ENCODE measurements at regions not wholly inside any gene's neighbourhood (a gene's known extent, or its start where the extent isn't known, plus 50 kb on each side); places are given as distances from the start of the nearest gene placed in this dataset.

DNA sequence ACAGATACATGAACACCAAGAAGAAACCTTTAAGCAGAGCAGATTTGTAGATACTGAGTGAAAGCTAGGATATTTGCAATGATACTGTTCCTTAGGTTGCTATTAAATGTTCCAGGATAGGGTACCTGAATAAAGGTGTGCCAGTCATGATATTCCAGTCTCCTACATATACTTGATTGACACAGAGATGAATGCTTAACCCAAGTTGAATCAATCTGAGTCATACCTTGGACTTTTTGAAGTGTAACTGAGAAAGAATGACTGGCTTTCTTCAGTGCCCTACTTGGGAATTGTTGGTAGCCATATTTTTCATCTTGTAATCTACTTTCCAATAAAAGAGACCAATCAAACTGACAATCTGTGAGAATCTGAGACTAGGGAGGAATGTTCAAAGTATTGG, 805.7 kb upstream of the GHITM start:
- Histone ChIP-seq H3K27me3 (ENCODE audit: insufficient read depth, low read depth) (no peaks in the 10 kb centered on the region), H3K79me2 (ENCODE audit: insufficient read depth, low read depth) (no peaks in the 10 kb centered on the region), H3K4me1 (ENCODE audit: low read depth, poor library complexity, severe bottlenecking) (no peaks in the 10 kb centered on the region), H3K9ac (no peak overlapping the region), H3K36me3 (ENCODE audit: insufficient read depth) (no peaks in the 10 kb centered on the region), H3K4me2 (no peak overlapping the region), H2AFZ (ENCODE audit: low read depth) (no peak overlapping the region), H3K27ac (no peak overlapping the region), H3K4me3 (IDR thresholded peaks at IDR 0.05; ENCODE audit: insufficient read depth, low read depth, low read length) (no peak overlapping the region), H4K20me1 (ENCODE audit: insufficient read depth) (no peaks in the 10 kb centered on the region)
- TF ChIP-seq, protein P1, sequence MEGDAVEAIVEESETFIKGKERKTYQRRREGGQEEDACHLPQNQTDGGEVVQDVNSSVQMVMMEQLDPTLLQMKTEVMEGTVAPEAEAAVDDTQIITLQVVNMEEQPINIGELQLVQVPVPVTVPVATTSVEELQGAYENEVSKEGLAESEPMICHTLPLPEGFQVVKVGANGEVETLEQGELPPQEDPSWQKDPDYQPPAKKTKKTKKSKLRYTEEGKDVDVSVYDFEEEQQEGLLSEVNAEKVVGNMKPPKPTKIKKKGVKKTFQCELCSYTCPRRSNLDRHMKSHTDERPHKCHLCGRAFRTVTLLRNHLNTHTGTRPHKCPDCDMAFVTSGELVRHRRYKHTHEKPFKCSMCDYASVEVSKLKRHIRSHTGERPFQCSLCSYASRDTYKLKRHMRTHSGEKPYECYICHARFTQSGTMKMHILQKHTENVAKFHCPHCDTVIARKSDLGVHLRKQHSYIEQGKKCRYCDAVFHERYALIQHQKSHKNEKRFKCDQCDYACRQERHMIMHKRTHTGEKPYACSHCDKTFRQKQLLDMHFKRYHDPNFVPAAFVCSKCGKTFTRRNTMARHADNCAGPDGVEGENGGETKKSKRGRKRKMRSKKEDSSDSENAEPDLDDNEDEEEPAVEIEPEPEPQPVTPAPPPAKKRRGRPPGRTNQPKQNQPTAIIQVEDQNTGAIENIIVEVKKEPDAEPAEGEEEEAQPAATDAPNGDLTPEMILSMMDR (conservative IDR thresholded peaks at IDR 0.05; ENCODE audit: low read depth, low read length), result no peak

DNA sequence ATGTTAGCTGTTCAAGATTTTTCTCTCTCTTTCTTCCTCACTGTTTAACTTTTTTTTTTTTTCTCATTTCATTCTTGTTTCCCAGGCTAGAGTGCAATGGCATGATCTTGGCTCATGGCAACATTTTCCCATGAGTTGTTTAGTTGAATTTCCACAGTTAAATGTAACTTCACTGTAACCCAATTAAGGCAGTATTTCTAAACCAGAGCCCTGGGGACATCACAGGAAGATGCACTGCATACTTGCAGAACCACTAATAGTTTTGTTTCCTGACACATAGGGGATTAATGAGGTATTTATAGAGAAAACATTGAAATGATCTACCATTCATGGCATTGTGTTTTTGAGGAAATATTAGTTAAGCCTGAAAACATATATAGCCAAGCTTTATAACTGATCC, 795.6 kb upstream of the GHITM start:
- Histone ChIP-seq H3K4me3 (IDR thresholded peaks at IDR 0.05; ENCODE audit: insufficient read depth, low read depth, low read length) (no peak overlapping the region), H3K79me2 (ENCODE audit: insufficient read depth, low read depth) (no peaks in the 10 kb centered on the region), H3K4me1 (ENCODE audit: low read depth, poor library complexity, severe bottlenecking) (no peaks in the 10 kb centered on the region), H3K27me3 (ENCODE audit: insufficient read depth, low read depth) (no peaks in the 10 kb centered on the region), H3K9ac (no peak overlapping the region), H4K20me1 (ENCODE audit: insufficient read depth) (no peaks in the 10 kb centered on the region), H3K4me2 (no peak overlapping the region), H3K36me3 (ENCODE audit: insufficient read depth) (no peaks in the 10 kb centered on the region), H2AFZ (ENCODE audit: low read depth) (no peak overlapping the region), H3K27ac (no peak overlapping the region)
- TF ChIP-seq, protein P1 (conservative IDR thresholded peaks at IDR 0.05; ENCODE audit: low read depth, low read length), result no peak

DNA sequence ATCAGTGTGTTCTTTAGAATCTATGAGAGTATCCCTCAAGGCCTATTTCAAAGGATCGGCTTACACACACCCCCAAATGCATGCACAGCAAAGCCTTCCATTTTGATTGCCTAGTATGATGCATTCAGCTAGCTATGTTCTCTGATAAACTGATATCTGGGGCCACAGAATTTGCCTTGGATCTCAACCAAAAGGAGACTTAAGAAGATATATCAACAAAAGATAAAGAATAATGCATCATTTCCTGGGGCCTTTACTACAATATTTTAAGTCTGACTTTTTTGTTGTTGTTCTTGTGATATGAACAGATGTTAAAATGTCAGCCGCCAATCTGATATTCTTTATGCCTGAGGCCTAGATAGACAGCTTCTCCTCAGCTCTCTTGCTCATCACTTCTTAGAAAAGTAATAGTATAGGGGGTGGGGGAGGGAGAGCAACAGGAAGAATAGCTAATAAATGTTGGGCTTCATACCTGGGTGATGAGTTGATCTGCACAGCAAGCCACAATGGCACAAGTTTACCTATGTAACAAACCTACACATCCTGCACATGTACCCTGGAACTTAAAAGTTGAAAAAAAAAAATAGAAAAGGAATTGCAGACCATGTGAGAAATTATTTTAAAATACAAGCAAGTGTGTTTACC, 792.9 kb upstream of the GHITM start:
- Histone ChIP-seq H4K20me1 (ENCODE audit: insufficient read depth) (no peaks in the 10 kb centered on the region), H3K4me2 (no peak overlapping the region), H3K4me3 (IDR thresholded peaks at IDR 0.05; ENCODE audit: insufficient read depth, low read depth, low read length) (no peak overlapping the region), H3K36me3 (ENCODE audit: insufficient read depth) (no peaks in the 10 kb centered on the region), H3K27me3 (ENCODE audit: insufficient read depth, low read depth) (no peaks in the 10 kb centered on the region), H3K79me2 (ENCODE audit: insufficient read depth, low read depth) (no peaks in the 10 kb centered on the region), H3K4me1 (ENCODE audit: low read depth, poor library complexity, severe bottlenecking) (no peaks in the 10 kb centered on the region), H3K9ac (no peak overlapping the region), H3K27ac (no peak overlapping the region), H2AFZ (ENCODE audit: low read depth) (no peak overlapping the region)
- TF ChIP-seq, protein P1 (conservative IDR thresholded peaks at IDR 0.05; ENCODE audit: low read depth, low read length), result no peak

DNA sequence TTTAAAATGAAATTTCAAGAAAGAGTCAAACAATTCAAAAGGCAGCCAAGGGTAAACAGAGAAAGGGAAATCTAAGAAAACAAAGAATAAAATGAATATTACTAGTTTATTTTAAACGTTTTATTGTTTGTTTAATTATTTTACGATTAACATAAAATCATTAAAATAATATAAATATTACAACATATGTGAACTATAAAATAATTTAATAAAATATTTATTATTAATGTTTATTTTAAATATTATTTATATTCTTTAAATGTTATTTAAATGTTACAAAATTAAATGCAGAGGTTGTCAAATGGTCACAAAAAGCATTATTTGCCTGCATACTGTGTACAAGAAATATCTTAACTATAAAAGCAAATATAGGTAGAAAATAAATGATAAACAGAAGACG, 786.7 kb upstream of the GHITM start:
- H3K27ac ChIP-seq, result no peak overlapping the region
- H3K4me2 ChIP-seq, result no peak overlapping the region
- no peaks in the 10 kb centered on the region for H3K27me3 ChIP-seq (ENCODE audit: insufficient read depth, low read depth)
- H3K4me3 ChIP-seq (IDR thresholded peaks at IDR 0.05; ENCODE audit: insufficient read depth, low read depth, low read length), result no peak overlapping the region
- no peak overlapping the region for H3K9ac ChIP-seq
- H4K20me1 ChIP-seq (ENCODE audit: insufficient read depth), result no peaks in the 10 kb centered on the region
- H3K36me3 ChIP-seq (ENCODE audit: insufficient read depth), result no peaks in the 10 kb centered on the region
- TF ChIP-seq, protein P1 (conservative IDR thresholded peaks at IDR 0.05; ENCODE audit: low read depth, low read length), result no peak
- no peaks in the 10 kb centered on the region for H3K4me1 ChIP-seq (ENCODE audit: low read depth, poor library complexity, severe bottlenecking)
- H2AFZ ChIP-seq (ENCODE audit: low read depth), result no peak overlapping the region
- H3K79me2 ChIP-seq (ENCODE audit: insufficient read depth, low read depth), result no peaks in the 10 kb centered on the region

Data from KMS-11 (cell line).